ENCODE measurements at regions not wholly inside any gene's neighbourhood (a gene's known extent, or its start where the extent isn't known, plus 50 kb on each side); places are given as distances from the start of the nearest gene placed in this dataset.
"Not testable (repeated sequence)": the region's sequence is repeated elsewhere in the genome, so short reads cannot be mapped to it uniquely, and the experiment has no call there.

DNA sequence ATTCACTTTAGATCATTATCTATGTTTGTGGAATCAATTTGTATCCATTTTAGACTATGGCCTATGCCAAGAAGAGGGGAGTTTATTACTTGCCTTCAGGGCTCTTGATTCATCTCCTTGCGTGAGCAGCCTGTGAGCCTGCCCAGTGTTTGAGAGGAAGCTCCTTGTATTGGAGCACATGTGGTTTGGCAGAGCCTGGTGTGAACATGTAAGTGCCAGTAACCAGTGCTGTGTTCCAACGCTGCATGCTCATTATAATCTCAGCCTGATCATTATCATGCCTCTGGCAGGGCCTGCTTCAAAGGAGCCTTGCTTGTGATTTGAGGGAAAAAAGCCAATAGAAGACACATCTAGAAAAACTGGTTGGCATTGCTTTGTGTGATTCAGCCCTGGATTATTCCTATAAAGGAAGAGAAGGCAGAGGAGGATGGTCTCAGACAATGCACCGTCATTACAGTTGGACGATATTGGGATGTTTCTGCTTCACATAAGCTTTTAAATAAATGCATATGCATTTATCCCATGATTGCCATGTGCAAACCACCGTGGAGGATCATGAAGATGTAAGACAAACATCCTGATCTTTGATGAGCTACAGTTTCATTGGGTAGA is 203.4 kb upstream of the AHR start:
- H3K9me3 ChIP-seq, result no peaks in the 10 kb centered on the region
- H3K36me3 ChIP-seq, result no peaks in the 10 kb centered on the region
- intact Hi-C loops (cut with DNase I; ENCODE audit: low total_unique reads), result no loop called here
- no peaks in the 10 kb centered on the region for H3K4me1 ChIP-seq
- H3K4me3 ChIP-seq, result no peak overlapping the region
- H3K27ac ChIP-seq, result no peak overlapping the region
- no peaks in the 10 kb centered on the region for H3K27me3 ChIP-seq
- TF ChIP-seq, protein P1, sequence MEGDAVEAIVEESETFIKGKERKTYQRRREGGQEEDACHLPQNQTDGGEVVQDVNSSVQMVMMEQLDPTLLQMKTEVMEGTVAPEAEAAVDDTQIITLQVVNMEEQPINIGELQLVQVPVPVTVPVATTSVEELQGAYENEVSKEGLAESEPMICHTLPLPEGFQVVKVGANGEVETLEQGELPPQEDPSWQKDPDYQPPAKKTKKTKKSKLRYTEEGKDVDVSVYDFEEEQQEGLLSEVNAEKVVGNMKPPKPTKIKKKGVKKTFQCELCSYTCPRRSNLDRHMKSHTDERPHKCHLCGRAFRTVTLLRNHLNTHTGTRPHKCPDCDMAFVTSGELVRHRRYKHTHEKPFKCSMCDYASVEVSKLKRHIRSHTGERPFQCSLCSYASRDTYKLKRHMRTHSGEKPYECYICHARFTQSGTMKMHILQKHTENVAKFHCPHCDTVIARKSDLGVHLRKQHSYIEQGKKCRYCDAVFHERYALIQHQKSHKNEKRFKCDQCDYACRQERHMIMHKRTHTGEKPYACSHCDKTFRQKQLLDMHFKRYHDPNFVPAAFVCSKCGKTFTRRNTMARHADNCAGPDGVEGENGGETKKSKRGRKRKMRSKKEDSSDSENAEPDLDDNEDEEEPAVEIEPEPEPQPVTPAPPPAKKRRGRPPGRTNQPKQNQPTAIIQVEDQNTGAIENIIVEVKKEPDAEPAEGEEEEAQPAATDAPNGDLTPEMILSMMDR (IDR thresholded peaks at IDR 0.05), result no peak
- peak; percentile 43 to 66 for DNase-seq

DNA sequence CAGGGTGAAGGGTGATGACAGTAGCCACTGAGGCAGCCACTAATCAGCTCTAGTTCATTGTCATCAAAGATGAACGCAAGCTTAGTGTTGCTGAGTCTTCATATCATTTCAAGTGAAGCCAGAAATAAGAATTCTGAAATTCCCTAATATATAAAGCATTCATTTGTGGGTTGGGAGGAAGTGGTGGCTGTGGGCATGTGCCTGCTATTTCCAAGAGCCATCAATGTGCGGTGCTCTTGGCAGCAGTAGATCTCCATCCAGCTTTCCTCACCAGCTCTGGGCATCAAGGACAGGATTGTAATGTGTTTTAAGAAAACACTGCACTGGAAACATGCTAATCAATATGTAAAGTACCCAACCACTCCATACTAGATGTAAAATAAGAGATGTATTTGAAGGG is 202.5 kb upstream of the AHR start:
- Histone ChIP-seq H3K4me3 (no peak overlapping the region), H3K36me3 (no peaks in the 10 kb centered on the region), H3K9me3 (no peaks in the 10 kb centered on the region), H3K4me1 (no peaks in the 10 kb centered on the region), H3K27ac (no peak overlapping the region), H3K27me3 (no peaks in the 10 kb centered on the region)
- DNase-seq, result no peak
- intact Hi-C loops (cut with DNase I; ENCODE audit: low total_unique reads), result no loop called here
- TF ChIP-seq, protein P1 (IDR thresholded peaks at IDR 0.05), result no peak

DNA sequence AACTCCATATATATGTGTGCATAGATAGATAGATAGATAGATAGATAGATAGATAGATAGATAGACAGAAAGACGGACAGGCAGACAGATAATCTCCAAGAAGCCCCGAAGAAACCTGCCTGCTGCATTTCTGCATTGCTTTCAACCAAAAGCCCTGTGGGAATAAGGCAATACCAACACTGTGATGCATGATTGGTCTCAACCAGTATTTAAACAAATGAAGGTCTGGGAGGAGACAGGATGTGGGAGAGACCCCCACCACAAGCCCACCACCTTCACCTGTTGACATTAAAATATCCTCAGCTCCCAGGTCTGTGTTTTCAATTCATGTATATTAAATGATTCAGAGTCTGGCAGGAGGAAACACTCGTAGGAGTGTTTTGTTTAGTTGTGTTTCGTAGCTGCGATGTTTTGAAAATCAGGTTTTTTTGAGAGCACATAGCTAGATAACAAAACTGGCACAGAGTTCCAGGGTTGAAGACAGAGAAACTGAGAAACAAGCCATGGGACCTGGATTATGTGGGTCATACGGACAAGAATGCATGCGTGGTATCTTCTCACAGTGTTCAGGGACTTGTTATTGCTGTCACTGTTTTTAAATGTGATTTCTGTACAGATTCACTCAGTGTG is 200.7 kb upstream of the AHR start:
- H3K4me1 ChIP-seq, result no peaks in the 10 kb centered on the region
- intact Hi-C loops (cut with DNase I; ENCODE audit: low total_unique reads), result no loop called here
- TF ChIP-seq, protein P1 (IDR thresholded peaks at IDR 0.05), result no peak
- H3K36me3 ChIP-seq, result no peaks in the 10 kb centered on the region
- no peaks in the 10 kb centered on the region for H3K9me3 ChIP-seq
- DNase-seq, result no peak
- no peak overlapping the region for H3K27ac ChIP-seq
- no peak overlapping the region for H3K4me3 ChIP-seq
- H3K27me3 ChIP-seq, result no peaks in the 10 kb centered on the region

DNA sequence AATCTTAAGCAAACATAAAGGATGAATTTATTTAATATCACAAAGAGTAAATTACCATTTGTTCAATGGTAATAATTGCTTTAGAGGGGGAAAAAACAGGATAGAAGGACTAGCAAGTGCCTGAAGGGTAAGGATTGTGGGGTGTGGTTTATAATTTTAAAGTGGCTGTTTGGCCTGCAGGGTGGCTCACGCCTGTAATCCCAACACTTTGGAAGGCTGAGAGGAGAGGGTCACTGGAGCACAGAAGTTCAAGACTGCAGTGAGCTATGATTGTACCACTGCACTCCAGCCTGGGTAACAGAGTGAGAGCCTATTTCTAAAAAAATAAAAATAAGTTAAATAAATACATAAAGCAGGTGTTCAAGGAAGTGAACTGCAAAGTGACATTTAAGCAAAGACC is 199.9 kb upstream of the AHR start:
- Histone ChIP-seq H3K4me1 (no peaks in the 10 kb centered on the region), H3K27ac (no peak overlapping the region), H3K4me3 (no peak overlapping the region), H3K36me3 (no peaks in the 10 kb centered on the region), H3K9me3 (no peaks in the 10 kb centered on the region), H3K27me3 (no peaks in the 10 kb centered on the region)
- intact Hi-C loops (cut with DNase I; ENCODE audit: low total_unique reads), result no loop called here
- TF ChIP-seq, protein P1 (IDR thresholded peaks at IDR 0.05), result no peak
- no peak for DNase-seq

DNA sequence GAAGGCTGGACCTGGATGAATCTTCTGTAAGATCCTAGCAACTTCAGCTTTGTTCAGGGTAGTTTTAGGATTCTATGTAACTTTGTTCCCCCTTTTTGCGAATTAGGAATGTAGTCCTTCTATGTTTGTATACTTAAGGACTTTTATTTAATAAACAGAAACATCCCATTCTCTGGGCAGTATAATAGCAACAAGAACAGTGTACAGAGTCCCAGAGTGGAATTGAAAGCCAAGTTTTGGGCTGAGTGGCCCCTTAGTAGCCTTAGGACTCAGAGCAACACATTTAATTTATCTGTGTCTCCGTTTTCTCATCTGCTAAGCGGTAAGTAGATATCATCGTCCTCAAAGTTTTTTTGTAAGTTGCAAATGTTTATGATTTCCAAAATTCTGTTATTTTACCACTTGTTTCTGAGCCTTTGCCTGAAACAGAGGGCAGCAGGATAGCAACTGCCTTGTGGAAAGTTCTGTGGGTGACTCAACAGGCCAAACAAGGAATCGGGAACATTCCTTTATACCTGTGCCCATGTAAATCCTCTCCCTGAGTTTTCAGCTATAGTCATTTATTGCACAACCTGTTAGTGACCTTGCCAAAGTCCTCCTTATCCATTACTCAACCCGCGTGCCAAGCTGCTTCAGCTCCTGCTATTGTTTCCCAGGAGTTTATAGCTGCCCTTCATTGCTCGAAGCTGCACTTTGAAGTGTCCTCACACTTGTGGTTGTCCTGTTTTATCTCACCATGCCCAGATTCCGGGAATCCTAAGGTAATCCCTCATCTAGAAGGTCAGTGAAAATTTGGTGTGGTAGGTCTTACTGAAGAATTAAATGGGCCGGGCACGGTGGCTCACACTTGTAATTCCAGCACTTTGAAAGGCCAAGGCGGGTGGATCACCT is 199.1 kb upstream of the AHR start:
- Histone ChIP-seq H3K27me3 (no peaks in the 10 kb centered on the region), H3K27ac (no peak overlapping the region), H3K4me3 (no peak overlapping the region), H3K9me3 (no peaks in the 10 kb centered on the region), H3K4me1 (peaks cover 0 to 6% (median 2%) of the 10 kb centered on the region in 4 donors), H3K36me3 (no peaks in the 10 kb centered on the region)
- intact Hi-C loops (cut with DNase I; ENCODE audit: low total_unique reads), result no loop called here
- TF ChIP-seq, protein P1 (IDR thresholded peaks at IDR 0.05), result no peak
- no peak for DNase-seq

DNA sequence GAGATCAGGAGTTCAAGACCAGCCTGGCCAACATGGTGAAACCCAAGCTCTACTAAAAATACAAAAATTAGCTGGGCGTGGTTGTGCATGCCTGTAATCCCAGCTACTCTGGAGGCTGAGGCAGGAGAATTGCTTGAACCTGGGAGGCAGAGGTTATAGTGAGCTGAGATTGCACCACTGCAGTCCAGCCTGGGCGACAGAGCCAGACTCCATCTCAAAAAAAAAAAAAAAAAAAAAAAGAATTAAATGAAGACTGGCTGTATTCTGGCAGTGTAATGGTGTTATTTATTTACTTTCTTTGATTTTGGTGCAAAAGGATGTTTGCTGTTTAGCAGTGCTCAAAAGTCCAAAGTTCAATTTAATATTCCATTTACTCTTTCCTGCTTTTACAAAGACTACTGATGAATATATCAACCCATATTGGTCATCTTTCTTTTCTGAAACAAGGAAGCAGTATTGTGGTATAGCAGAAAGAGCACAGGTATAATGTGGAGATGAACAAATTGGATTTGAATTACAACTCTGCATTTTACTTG is 198.4 kb upstream of the AHR start:
- H3K27ac ChIP-seq; DNase-seq; H3K27me3 ChIP-seq; H3K4me3 ChIP-seq; H3K4me1 ChIP-seq; H3K9me3 ChIP-seq; H3K36me3 ChIP-seq; intact Hi-C loops (cut with DNase I; ENCODE audit: low total_unique reads): not testable (repeated sequence)

Measured in tibial artery (tissue), 4 donors.